ENCODE measurements at regions not wholly inside any gene's neighbourhood (a gene's known extent, or its start where the extent isn't known, plus 50 kb on each side); places are given as distances from the start of the nearest gene placed in this dataset.

DNA sequence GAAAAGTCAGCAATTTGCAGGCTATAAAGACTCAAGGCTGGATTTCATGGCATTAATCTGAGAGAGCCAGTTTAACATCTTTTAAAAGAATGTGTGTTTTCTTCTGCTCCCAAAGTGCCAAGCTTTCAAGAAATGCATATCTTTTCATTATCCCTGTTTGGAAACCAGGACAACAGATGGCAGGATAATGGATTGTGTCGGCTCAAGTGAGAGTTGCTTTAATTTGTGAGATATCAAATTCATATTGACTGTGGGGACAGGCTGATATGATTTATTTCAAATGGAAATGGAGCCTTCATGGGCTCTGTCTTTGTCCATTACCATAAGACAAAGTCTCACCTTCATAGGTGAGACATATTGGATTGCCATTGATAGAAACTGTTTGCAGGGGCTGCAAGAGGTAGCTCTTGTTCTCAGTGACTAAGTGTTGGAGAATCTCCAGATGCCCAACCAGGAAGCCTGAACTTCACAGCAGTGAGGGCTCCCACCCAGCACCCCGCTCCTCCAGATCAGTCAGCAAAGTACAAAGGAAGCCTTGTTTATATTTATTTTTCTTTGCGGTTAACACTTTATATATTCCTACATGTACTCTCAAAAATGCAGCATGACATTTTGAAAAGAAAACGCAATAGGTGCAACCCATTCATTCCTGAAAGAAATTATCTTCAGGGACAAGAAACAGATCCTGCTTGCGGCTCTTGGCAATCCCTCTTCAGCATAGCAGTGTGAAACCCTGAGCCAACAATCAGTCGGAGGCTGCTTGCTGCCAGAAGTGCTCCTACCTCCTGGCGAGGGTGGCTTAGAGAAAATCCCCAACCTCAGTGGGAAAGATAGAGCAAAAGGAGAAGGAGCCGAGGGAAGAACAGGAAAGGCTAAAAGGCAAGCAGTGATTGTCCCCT, 65.8 kb upstream of the ATL2 start:
- Mint-ChIP-seq H3K27me3 (ENCODE audit: low read depth) (peaks cover 21% of the 10 kb centered on the region), H3K9me3 (ENCODE audit: low read depth) (no peaks in the 10 kb centered on the region), H3K4me3 (ENCODE audit: unreplicated experiment) (peak overlapping the region; percentile 8), H3K4me1 (ENCODE audit: low read depth) (peaks cover 30% of the 10 kb centered on the region), H3K27ac (ENCODE audit: unreplicated experiment) (peak overlapping the region; percentile 5), H3K36me3 (ENCODE audit: low read depth) (no peaks in the 10 kb centered on the region)
- no peak for TF ChIP-seq CTCF (IDR thresholded peaks at IDR 0.05)
- no peak for DNase-seq (ENCODE audit: low spot score)

GRCh38 chr2:38441346-38441745, 64.3 kb upstream of the ATL2 start:
- Mint-ChIP-seq H3K27me3 (ENCODE audit: low read depth) (peaks cover 16% of the 10 kb centered on the region), H3K36me3 (ENCODE audit: low read depth) (no peaks in the 10 kb centered on the region), H3K4me1 (ENCODE audit: low read depth) (peaks cover 30% of the 10 kb centered on the region), H3K27ac (ENCODE audit: unreplicated experiment) (no peak overlapping the region), H3K9me3 (ENCODE audit: low read depth) (no peaks in the 10 kb centered on the region), H3K4me3 (ENCODE audit: unreplicated experiment) (no peak overlapping the region)
- no peak for DNase-seq (ENCODE audit: low spot score)
- no peak for TF ChIP-seq CTCF (IDR thresholded peaks at IDR 0.05)

DNA sequence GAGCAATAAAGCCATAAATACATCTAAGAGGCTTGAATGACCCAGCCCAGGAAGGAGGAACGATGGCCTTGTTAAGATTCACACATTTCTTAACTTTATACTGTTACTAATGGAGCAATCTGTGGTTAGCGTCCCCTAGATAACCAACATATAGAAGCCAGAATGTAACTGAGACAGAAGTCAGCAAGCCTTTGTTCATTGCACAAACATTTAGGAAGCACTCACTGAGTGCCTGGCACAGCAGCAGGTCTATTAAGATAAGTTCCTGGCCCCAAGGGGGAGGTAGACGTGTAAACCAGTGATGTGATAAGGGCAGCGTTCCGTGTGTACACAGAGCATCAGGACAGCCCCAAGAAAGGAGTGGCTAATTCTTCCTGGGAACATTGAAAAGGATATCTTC, 63.6 kb upstream of the ATL2 start:
- peaks cover 33% of the 10 kb centered on the region for H3K4me1 Mint-ChIP-seq (ENCODE audit: low read depth)
- H3K27ac Mint-ChIP-seq (ENCODE audit: unreplicated experiment) = no peak overlapping the region

DNA sequence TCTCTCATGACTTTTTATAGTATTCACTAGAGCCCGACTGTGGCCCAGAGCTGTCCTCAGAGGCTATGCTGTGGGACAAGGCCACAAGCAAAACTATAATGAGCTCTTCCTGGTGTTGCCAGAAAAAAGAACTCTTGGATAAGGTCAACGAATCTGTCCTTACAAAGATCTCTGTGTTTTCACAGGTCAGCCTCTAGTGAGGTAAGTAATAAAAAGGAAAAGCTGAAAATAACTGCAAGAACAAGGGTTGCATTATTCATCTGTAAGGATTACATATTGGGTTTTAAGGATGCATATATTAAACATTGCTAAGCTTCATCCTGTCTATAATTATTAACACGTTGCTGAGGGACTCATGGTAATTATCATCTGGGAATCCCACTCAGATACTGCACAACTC, 62.8 kb upstream of the ATL2 start:
- no peak for DNase-seq (ENCODE audit: low spot score)
- no peaks in the 10 kb centered on the region for H3K36me3 Mint-ChIP-seq (ENCODE audit: low read depth)
- no peak overlapping the region for H3K4me3 Mint-ChIP-seq (ENCODE audit: unreplicated experiment)
- H3K4me1 Mint-ChIP-seq (ENCODE audit: low read depth) = peaks cover 33% of the 10 kb centered on the region
- H3K27me3 Mint-ChIP-seq (ENCODE audit: low read depth) = peaks cover 10% of the 10 kb centered on the region
- no peak for TF ChIP-seq CTCF (IDR thresholded peaks at IDR 0.05)
- H3K27ac Mint-ChIP-seq (ENCODE audit: unreplicated experiment) = no peak overlapping the region
- H3K9me3 Mint-ChIP-seq (ENCODE audit: low read depth) = no peaks in the 10 kb centered on the region

More for the DNA sequence above, 63.6 kb upstream of the ATL2 start:
- H3K4me3 Mint-ChIP-seq (ENCODE audit: unreplicated experiment) = no peak overlapping the region
- DNase-seq (ENCODE audit: low spot score) = no peak
- H3K9me3 Mint-ChIP-seq (ENCODE audit: low read depth) = no peaks in the 10 kb centered on the region
- H3K27me3 Mint-ChIP-seq (ENCODE audit: low read depth) = peaks cover 10% of the 10 kb centered on the region
- TF ChIP-seq CTCF (IDR thresholded peaks at IDR 0.05) = no peak
- no peaks in the 10 kb centered on the region for H3K36me3 Mint-ChIP-seq (ENCODE audit: low read depth)

DNA sequence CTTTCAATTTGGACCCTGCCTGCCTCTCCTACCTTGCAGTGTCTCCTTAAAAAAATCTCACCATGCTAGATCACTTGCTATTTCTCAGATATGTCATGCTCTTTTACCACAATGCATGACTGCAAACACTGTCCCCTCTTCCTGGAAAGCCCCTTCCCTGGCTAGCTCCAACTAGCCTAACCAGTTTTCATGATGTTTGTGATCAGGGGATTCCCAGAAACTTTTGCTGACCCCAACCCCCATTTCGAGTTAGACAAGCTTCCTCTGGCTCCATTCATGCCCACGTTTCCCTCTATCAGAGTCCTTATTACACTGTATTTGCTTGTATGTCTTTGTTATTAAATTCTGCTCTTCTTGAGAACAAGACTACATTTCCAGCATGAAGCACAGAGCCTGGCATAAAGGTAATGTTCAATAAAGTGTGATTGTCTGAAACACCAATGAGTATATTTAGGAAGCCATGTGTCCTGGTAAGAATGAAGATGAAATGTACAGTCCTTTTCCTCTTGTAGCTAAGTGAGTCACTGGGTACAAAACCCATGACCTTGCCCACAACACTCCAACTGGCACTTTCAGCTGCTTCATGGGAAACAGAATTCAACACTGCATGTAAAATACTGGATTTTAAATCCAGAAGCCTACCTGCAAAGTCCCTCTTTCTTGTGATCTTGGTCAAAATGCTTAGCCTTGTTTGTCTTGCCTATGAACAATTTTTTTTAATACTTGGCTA, 62.0 kb upstream of the ATL2 start:
- Mint-ChIP-seq H3K36me3 (ENCODE audit: low read depth) (no peaks in the 10 kb centered on the region), H3K4me1 (ENCODE audit: low read depth) (peaks cover 26% of the 10 kb centered on the region), H3K4me3 (ENCODE audit: unreplicated experiment) (no peak overlapping the region), H3K27me3 (ENCODE audit: low read depth) (peaks cover 10% of the 10 kb centered on the region), H3K27ac (ENCODE audit: unreplicated experiment) (no peak overlapping the region), H3K9me3 (ENCODE audit: low read depth) (no peaks in the 10 kb centered on the region)
- no peak for DNase-seq (ENCODE audit: low spot score)
- TF ChIP-seq CTCF (IDR thresholded peaks at IDR 0.05) = no peak

Data from chondrocyte (in vitro differentiated cells).